ENCODE measurements at regions not wholly inside any gene's neighbourhood (a gene's known extent, or its start where the extent isn't known, plus 50 kb on each side); places are given as distances from the start of the nearest gene placed in this dataset.

DNA sequence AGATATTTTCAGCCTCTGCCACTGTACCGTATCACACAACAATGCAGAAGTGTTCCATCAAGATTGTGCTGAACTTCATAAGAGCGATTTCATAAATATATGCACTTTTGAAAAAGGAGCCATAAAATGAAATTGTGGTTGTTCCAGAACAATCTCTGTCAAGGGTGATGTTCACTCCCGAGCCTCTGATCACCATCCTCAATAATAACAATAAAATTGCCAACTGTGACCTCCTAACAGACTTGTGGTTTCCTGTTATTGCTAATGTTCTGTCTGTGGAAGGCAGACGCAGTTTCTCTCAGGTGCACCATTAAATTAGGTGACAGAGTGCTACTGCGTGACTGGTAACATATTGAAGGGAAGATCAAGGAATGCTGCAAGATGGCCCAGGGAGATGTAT, 383.7 kb downstream of the SOCS6 start:
- DNase-seq (ENCODE audit: low read depth, low spot score), result no peak

DNA sequence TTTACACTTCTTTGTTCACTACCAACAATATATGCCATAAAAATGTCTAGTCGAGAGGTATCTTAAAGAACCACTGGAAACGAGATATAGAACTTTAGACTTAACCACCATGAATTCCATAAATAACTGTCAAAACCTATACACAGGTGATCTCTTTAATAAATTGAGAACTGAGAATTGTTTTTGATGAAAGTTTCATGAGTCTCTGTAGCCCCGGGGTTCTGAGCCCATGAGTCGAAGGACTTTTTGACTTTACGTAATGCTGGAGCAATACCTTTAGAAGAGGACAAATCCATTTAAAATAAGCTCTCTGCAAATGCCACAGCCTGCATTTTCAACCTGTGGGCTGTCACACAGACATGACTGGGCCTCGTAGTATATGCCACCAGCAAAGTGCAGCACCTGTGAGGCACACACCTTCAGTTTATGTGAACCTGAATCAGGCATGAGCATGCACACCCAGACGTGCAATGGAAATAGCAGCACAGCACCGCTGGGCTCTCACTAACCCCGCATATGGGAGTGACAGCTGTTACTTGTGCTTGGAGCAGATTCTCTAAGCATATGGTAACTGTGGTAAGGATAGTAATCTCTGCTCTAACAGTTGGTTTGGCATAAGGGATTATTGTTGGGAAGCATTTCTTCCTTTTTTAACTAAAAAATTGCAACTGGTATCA, 383.2 kb downstream of the SOCS6 start:
- DNase-seq (ENCODE audit: low read depth, low spot score), result no peak

DNA sequence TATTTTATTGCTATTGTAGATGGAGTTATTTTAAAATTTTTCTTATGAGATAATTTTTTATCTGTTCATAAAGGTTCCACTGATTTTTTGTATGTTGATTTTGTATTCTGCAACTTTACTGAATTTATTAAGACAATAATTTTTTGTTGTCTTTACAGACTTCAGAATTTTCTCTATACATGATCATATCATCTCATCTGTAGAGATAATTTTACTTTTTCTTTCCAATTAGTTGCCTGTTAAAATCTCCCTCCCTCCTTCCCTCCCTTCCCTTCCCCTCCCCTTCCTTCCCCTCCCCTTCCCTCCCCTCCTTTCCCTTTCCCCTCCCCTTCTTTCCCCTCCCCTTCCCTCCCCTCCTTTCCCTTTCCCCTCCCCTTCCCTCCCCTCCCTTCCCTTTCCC, 378.1 kb downstream of the SOCS6 start:
- no peak for DNase-seq (ENCODE audit: low read depth, low spot score)

DNA sequence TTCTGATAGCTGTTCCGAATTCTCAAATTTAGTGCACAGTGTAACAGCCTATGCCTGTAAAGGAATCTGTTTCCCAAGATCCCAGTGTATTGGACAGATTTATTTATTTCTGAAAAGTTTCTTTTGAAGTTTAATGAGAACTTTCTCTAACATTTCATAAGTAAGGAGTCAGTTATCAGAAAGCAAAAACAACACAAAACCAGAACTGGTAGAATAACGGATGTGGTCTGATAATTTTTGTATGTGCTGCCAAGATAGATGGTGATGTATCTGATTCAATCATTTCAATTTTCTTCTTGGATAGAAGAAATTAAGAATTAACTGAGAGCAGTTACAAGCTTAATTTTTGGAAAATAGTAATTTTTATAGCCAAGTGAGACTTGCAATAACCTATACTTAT, 374.3 kb downstream of the SOCS6 start:
- no peak for DNase-seq (ENCODE audit: low read depth, low spot score)

DNA sequence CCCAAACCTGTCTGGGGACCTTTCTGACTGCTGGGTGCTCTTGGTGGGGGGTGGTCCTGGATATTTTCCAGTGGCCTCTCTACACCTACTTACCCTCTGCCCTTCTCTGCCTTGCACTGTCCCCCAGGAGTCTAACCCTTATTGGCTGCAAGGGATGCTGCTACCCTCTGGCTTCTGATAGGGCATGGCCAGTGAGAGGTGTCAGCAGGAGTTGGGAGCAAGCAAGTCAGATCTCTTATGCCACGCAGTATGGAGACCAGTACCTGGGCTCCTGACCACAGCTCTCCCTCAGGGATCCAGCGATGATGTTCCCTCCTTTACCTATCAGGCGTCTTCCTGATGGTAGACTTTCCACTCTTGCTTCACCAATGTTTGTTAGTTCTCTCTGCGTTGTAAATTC, 373.7 kb downstream of the SOCS6 start:
- no peak for DNase-seq (ENCODE audit: low read depth, low spot score)

DNA sequence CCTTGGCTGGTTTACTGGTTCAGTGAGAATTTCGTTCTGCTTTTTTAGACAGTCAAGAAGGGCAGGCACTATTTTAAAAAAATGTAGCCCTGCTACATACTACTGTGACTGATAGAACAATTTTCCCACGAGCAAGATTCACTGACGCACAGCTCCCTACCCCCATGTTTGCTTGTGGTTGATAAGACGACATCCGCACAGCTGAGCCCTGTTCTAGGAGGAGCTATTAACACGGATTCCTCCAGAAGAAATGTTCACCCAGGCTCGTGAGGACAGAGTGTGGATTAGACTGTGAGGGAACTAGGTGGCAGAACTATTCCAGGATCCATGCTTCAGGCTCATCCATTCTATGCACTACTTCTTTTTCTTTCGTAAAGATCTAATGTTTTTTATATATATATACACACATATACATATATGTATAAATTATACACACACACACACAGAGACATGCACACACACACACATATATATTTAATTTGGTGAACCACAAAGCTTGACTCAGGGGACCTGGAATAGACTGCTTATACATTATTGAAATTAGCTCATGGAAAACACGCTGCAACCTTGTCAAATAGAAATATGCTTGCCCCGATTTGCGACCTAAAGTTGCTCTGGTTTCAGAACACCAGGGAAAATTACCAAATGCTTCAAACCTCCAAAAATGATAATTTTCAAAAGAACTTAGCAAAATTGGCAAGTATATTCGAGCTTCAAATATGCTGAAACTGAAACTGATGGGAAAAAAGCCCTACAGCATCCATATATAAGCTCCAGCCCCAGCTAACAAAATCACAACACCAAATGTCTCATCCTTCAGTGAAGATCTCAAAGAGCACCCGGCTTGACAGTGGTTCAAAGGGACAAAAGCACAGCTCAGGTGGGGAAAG, 370.4 kb downstream of the SOCS6 start:
- DNase-seq (ENCODE audit: low read depth, low spot score), result no peak

DNA sequence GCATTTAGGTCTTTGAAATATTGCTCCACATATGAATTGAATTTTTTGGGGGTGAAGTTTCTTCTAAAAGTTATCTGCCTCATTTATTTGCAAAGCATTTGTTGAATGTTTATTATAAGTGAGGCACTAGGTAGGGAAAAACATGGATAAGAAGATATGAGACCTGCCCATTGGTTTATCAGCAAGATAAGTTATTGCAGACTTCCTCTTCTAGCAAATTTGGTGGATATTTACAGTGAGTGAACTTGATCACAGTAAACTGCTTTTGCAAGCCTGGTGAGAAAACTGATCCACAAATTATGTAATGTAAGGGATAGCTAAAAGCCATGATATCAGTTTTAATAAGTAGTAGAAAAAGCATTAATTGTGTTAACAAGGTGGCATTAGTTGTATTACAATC, 364.8 kb downstream of the SOCS6 start:
- DNase-seq (ENCODE audit: low read depth, low spot score), result no peak

DNA sequence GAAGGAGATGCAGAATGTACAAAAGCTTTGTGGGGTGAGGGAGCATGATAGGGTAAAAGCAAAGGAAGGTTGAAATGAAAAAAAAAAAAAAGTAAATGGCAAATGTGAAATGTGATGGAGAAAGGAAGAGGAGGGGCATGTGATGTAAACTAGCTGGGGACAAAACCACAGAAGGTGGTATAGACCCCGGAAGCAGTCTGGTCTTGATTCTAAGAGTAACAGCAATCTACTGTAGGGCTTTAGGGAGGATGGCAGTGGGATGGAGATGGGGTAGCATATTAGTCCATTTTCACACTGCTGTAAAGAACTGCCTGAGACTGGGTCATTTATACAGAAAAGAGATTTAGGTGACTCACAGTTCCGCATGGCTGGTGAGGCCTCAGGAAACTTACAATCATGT, 362.0 kb downstream of the SOCS6 start:
- DNase-seq (ENCODE audit: low read depth, low spot score), result no peak

DNA sequence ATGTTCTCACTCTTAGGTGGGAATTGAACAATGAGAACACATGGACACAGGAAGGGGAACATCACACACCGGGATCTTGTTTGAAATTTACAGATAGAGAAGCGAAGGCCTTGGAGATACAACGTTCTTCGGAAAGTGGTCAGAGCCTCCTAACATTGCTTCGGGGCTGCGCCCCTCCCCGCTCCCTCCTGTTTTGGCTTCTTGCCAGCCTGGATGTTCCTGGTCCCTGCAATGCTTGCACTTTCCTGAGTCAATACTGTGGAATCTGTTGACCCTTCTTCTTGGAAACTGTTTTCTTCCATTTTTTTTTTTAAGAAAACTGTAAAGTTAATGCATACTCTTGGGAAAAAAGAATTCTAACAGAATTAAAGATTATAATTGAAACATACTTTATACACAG, 360.8 kb downstream of the SOCS6 start:
- DNase-seq (ENCODE audit: low read depth, low spot score), result no peak

DNA sequence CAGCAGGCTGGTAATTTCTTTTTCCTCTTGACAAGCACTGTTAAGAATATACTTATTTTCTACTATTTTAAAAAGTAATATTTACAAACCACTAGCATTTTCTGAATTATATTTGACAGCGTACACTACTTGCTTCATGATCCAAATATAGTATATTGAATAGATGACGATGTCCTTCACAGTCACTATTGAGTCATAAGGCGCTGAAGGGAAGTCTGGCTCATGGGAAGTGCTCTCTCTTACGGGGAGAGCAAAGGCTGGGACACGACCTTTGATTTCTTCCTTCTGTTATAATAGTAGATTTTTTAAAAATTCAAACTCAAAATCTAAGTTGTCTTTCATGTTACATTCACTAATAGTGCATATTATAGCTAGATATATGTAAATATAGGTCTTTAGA, 357.1 kb downstream of the SOCS6 start:
- no peak for DNase-seq (ENCODE audit: low read depth, low spot score)

DNA sequence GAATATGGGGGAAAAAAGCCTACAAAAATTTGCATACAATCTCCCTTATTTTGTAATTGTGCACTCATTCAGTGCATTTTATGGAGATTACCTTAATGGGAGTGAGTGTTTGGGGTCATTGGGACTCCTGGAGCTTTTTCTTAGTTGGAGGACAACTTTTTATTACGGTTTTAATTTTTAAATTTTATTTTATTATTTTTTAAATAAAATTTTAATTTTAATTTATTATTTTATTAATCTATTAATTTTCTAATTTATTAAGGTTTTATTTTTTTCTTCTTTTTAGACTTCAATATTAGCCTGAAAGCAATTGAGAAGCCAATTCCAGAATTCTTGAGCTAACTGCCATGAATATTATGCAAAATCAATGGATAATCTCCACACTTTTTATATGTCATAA, 355.0 kb downstream of the SOCS6 start:
- no peak for DNase-seq (ENCODE audit: low read depth, low spot score)

DNA sequence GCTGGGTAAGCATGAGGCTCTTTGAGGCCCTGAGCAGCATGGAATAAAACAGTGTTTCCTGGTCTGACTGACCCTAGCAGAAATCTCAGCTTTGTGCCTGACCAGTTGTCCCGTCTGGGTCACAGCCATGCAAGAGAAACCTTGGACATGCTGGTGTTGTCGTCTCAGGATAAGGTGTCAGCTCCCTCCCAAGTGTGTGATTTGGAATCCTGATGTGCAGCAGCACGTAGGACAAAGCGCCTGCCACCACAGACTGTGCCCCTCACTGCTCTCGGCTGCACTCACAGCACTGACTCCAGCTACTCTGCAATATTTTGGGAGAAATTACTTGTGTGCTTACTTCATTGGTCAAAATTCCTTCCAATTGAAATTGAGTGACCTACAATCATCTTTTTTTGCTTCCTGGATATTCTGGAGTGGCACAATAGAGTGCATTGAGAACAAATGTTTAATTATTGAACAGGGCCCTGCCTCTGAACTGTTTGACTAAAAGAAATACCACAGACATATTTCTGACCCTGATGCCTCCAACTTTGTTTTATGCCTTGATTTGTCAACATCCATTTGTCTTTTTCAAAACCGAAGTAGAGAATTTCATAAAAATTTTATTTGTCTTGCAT, 352.4 kb downstream of the SOCS6 start:
- no peak for DNase-seq (ENCODE audit: low read depth, low spot score)

DNA sequence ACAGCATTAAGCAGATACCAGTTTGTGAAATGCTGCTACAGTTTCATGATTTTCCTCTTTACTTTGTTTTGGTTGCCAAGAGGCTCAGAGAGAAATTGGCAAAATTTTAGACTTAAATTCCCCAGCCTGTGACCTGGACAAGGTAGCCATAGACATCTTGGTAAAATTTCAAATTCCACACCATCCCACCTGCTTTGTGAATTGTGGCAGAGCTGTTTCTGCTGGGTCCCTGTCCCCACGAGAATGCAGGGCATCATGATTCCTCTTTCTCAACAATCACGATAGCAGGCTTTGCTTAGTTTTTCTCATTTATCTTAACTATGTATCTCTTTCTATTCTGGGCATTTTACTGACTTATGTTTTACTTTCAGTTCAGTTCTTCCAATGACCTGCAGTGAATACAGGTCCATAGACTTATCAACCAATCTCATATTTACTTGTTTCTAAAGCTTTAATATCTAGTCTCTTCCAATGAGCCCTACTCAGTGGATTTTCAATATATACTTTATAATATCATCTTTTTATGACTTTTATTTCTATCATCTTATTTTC, 351.6 kb downstream of the SOCS6 start:
- DNase-seq (ENCODE audit: low read depth, low spot score), result no peak

DNA sequence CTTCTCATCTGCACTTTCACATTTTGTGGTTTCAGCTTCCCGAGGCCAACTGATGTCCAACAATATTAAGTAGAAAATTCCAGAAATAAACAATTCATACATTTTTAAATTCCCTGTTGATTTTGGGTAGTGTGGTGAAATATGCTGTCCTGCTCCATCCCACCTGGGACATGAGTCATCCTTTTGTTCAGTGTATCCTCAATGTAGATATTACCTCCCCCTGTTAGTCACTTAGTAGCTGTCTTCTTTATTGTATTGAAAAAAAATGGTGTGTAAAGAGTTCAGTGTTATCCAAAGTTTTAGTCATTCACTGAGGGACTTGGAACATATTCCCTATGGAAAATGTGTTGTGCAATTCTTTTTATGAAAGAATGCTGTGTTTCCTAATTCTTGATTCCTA, 348.1 kb downstream of the SOCS6 start:
- DNase-seq (ENCODE audit: low read depth, low spot score), result no peak

DNA sequence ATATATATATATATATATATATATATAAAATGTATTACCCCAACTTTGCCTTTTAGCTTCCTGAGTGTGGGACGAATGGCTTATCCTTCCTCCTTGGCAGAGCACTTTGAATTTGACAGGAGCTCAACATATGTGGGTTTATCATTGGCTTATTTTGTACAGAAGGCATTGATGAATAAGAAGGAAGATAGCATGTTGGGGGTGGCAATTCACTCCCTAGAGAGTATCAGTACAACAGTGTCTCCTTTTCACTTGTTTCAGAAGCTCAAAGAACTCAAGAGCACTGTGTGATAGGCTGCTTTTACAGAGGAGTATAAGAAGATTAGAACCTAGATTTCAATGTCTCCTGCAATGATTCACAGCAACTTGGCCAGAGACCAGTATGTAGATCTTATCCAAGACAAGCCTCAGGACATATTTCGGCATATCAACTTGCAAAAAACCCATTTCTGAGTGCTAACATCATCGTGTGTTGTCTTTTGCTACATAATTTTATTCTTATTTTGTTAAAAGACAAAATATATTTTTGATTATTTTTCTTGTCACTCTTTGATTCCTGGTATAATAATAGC, 345.8 kb downstream of the SOCS6 start:
- DNase-seq (ENCODE audit: low read depth, low spot score), result no peak

DNA sequence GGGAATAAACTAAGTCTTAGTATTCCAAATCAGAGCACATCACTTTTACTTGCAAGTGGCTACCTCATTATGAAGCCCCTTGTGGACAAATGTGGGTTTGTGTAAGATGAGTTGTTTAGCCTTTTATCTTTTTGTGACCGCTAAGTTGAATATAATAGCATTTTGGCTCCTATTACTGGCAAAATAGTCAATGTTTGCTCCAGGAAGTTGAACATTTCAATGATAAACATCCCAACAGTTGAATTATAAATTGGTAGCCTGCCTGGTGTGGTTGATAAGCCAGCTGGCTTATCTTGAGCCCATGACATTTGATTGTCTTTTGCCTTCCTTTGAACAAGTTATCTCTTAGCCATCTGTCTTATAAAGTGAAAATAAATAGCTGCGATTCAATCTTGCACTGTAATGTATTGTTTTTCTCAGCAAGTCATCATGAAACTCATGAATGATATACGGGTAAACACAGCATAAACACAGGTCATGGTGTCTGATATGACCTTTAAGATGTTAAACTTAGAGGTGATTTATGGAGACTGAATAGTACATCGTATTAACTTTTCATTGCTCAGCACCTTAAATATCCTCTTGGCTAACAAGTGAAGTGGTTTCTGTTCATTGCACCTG, 338.4 kb downstream of the SOCS6 start:
- no peak for DNase-seq (ENCODE audit: low read depth, low spot score)

DNA sequence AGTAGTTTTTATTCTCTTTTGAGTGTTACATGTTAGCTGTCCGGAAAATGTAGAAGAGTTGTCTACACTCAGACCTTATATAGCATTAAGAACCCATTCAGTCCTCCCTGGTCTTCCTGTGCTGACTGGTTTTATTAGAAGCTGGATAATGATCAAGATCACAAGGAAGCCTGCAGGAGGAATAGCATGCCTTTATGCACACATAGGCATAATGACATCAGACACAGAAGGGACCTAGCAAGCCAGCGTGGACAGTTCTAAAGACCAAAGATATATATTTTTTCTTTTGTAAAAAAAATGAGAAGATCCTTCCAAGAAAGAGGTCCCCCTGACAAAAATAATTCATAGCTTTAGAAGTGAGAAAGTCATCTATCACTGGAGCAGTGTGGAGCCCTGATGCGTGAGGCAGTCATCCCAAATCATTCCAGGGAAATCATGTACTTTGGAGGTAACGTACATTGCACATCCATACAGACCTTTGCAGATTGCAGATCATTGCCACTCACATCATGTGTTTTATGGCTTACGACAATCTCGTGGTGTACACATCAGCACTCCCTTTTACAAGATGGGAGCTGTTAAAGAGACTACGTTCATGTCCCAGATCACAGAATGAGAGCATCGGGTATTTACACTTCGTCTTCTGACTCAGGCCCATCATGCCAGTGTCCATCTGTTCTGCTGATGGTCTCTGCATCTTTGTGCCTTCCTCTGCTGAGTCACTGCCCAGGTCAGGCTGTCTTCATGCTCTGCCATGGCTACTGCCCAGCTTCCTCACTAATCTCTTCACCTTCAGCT, 334.0 kb downstream of the SOCS6 start:
- no peak for DNase-seq (ENCODE audit: low read depth, low spot score)

DNA sequence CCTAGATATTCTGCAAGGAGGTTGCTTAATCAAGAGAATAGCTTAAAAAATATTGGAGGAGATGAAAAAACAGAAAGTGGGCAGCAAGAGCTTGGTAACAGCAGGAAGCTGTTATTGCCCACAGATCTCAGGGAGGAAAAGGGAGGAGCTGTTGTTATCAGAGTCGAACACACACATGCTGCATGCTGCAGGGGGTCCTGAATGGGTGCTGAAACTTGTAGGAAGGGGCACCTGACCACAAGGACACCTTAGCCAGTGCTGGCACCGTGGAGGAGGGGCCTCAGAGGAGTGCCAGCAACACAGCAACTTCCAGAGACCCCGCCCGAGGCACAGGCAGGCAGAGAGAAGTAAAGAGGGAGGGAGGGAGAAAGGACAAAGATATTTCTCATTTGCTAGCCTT, 332.9 kb downstream of the SOCS6 start:
- DNase-seq (ENCODE audit: low read depth, low spot score), result no peak

DNA sequence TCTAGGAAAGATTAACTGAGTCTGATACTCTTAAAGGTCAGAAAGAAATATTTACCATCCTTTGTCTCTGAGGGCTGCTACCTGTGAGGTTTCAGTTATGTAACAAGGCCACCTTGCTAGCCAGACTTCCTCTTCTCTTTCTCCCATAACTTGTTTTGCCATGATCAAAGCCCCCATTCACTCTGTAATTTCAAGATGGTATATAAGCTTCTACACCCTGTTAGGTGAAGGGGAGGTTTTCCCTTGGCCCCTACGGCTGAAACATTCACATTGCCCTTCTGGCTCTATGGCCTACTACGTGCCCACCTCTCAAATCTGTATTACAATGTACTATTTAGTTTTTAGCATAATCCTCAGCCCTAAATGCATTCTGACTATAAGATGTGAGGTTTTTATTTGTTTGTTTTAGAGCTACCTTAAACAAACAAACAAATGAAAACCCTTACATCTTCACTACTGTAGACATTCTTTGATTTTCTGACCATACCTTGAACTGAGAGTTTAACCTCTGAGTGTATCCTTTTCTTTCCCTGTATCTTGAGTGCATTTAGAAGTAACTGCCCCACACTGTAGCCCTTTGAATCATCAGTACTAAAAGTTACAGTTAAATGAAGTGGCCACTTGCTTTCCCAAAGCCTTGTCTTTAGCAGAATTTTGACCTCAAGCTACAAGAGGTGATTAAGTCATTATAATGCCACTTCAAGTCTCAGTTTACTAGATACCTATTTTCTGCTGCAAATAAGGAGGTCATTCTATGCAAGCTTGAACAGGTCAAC, 332.2 kb downstream of the SOCS6 start:
- DNase-seq (ENCODE audit: low read depth, low spot score), result no peak

Measured in iPS DF 19.7 (cell line).